ENCODE measurements at regions not wholly inside any gene's neighbourhood (a gene's known extent, or its start where the extent isn't known, plus 50 kb on each side); places are given as distances from the start of the nearest gene placed in this dataset.
A peak's percentile ranks its signal among the peaks of the same experiment; 100 is the strongest.

GRCh38 chr5:72624641-72625236 is 117.5 kb upstream of the ZNF366 start:
- no peak for DNase-seq
- Histone ChIP-seq H3K4me1 (no peaks in the 10 kb centered on the region), H3K4me3 (no peak overlapping the region), H3K9me3 (no peaks in the 10 kb centered on the region), H3K27ac (peak overlapping the region in 2 of 4 donors; percentile 17 to 48), H3K27me3 (no peaks in the 10 kb centered on the region), H3K36me3 (no peaks in the 10 kb centered on the region)
- TF ChIP-seq POLR2A (IDR thresholded peaks at IDR 0.05), result no peak
- no peak for TF ChIP-seq CTCF (IDR thresholded peaks at IDR 0.05)

- no peak overlapping the region for H3K4me3 ChIP-seq
- H3K27ac ChIP-seq, result peak overlapping the region in 1 of 4 donors; percentile 48
- no peaks in the 10 kb centered on the region for H3K27me3 ChIP-seq
- no peak for DNase-seq
- no peaks in the 10 kb centered on the region for H3K4me1 ChIP-seq
- TF ChIP-seq CTCF (IDR thresholded peaks at IDR 0.05) (no peak), POLR2A (IDR thresholded peaks at IDR 0.05) (no peak)
- no peaks in the 10 kb centered on the region for H3K36me3 ChIP-seq
- H3K9me3 ChIP-seq, result no peaks in the 10 kb centered on the region
Observed at GRCh38 chr5:72623936-72624335, 116.7 kb upstream of the ZNF366 start.

DNA sequence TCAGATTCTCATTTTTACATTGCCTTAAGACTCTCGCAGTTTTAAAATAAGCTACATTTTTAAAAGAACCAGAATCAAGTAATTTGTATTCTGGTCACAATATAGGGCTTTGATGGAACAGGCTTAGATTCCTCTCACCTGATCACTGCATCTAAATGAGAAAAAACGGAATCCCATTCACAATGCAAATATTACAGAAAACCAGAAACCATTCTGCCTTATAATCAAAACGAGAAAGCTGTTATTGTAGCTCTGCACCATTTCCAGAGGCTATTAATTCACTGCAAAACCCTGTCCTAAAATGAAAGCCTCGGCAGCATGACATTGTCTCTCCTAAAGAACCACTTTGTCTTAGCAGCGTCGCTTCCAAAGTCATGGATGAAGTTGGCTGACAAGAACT is 116.1 kb upstream of the ZNF366 start:
- no peak for DNase-seq
- H3K4me3 ChIP-seq, result no peak overlapping the region
- H3K27ac ChIP-seq, result no peak overlapping the region
- H3K4me1 ChIP-seq, result no peaks in the 10 kb centered on the region
- no peaks in the 10 kb centered on the region for H3K36me3 ChIP-seq
- TF ChIP-seq POLR2A (IDR thresholded peaks at IDR 0.05) (no peak), CTCF (IDR thresholded peaks at IDR 0.05) (no peak)
- H3K27me3 ChIP-seq, result no peaks in the 10 kb centered on the region
- H3K9me3 ChIP-seq, result no peaks in the 10 kb centered on the region

- DNase-seq, result no peak
- no peak overlapping the region for H3K4me3 ChIP-seq
- no peaks in the 10 kb centered on the region for H3K4me1 ChIP-seq
- H3K27me3 ChIP-seq, result no peaks in the 10 kb centered on the region
- no peaks in the 10 kb centered on the region for H3K36me3 ChIP-seq
- no peaks in the 10 kb centered on the region for H3K9me3 ChIP-seq
- TF ChIP-seq POLR2A (IDR thresholded peaks at IDR 0.05) (no peak), CTCF (IDR thresholded peaks at IDR 0.05) (no peak)
- no peak overlapping the region for H3K27ac ChIP-seq
Observed at GRCh38 chr5:72622170-72622760, 115.1 kb upstream of the ZNF366 start.

DNA sequence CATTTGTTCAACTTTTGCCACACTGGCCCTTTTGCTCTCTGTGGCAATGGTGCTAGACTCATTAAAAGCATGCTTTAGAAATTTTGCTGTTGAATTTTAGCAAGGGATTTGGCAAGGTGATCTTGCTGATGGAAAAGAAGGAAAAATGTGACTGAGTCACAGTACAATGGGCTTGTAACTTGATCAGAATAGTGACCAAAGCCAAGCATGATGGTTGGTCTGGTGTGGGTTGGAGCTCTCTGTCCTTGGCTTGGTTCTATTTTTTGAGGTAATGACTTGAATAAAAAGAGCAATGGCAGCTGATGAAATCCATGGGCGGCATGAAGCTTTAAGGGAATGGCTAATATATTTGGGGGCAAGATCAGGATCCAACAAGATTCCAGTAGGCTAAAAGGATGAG is 114.4 kb upstream of the ZNF366 start:
- no peaks in the 10 kb centered on the region for H3K36me3 ChIP-seq
- TF ChIP-seq POLR2A (IDR thresholded peaks at IDR 0.05) (no peak), CTCF (IDR thresholded peaks at IDR 0.05) (no peak)
- H3K4me3 ChIP-seq, result no peak overlapping the region
- no peak for DNase-seq
- no peaks in the 10 kb centered on the region for H3K27me3 ChIP-seq
- H3K9me3 ChIP-seq, result no peaks in the 10 kb centered on the region
- H3K27ac ChIP-seq, result no peak overlapping the region
- H3K4me1 ChIP-seq, result no peaks in the 10 kb centered on the region

All from Peyer's patch (tissue), 4 donors.